Rectal smooth muscle tissue (tissue), 1 donor: ENCODE measurements at regions not wholly inside any gene's neighbourhood (a gene's known extent, or its start where the extent isn't known, plus 50 kb on each side); places are given as distances from the start of the nearest gene placed in this dataset.
A peak's percentile ranks its signal among the peaks of the same experiment; 100 is the strongest.
"Not testable (repeated sequence)": the region's sequence is repeated elsewhere in the genome, so short reads cannot be mapped to it uniquely, and the experiment has no call there.

Experiments used
- H3K27ac ChIP-seq: one replicate; pipeline ENCODE4 v1.7.0; 2013; ENCODE audit warnings: low read depth, low read length, inconsistent platforms
- H3K27me3 ChIP-seq: one replicate; pipeline ENCODE4 v1.7.0; 2013; ENCODE audit warnings: low read length; ENCODE audit not compliant: control insufficient read depth, insufficient read depth
- H3K36me3 ChIP-seq: one replicate; pipeline ENCODE4 v1.7.0; 2013; ENCODE audit warnings: low read length; ENCODE audit not compliant: control insufficient read depth, insufficient read depth
- H3K4me1 ChIP-seq: one replicate; pipeline ENCODE4 v1.7.0; 2013; ENCODE audit warnings: low read length; ENCODE audit not compliant: control insufficient read depth, insufficient read depth
- H3K4me3 ChIP-seq: one replicate; pipeline ENCODE4 v1.7.0; 2013; ENCODE audit warnings: low read length
- H3K9ac ChIP-seq: one replicate; pipeline ENCODE4 v1.7.0; 2013; ENCODE audit warnings: low read length

DNA sequence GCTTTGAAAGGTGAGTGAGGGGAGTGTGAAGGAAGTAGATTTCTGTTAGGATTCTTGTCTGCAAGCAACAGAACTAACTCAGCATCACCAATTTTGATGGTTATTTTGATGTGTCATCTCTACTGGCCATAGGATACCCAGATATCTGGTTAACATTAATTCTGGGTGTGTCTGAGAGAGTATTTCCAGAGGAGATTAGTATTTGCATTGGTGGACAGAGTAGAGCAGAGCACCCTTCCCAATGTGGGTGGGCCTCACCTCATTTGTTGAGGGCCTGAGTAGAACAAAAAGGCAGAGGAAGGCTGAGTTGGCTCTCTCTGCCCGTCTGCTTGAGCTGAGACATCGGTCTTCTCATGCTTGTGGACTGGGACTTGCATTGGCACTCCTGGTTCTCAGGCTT, 121.8 kb upstream of the POU3F1 start:
- no peaks in the 10 kb centered on the region for H3K36me3 ChIP-seq
- no peak overlapping the region for H3K4me3 ChIP-seq
- no peak overlapping the region for H3K9ac ChIP-seq
- H3K27ac ChIP-seq: no peak overlapping the region
- H3K27me3 ChIP-seq: no peaks in the 10 kb centered on the region
- H3K4me1 ChIP-seq: no peaks in the 10 kb centered on the region

DNA sequence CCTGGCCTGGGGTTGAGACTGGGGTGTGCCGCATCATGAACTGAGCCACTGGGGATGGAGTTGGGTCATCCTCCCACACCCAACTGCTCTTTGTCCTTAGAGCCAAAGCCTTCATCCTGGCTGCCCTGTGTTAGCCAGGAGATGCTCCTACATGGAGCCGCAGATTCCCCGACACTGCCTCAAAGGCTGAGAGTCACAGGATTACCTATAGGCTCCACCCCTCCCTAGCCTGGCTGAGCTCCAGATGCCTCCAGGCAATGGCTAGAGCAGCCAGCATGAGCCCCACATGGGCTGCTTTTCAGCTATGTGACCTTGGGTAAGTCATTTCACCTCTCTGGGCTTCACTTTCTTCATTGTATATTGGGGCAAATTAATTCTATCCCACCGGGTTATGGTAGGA, 119.9 kb upstream of the POU3F1 start:
- Histone ChIP-seq H3K36me3 (no peaks in the 10 kb centered on the region), H3K27ac (no peak overlapping the region), H3K4me1 (no peaks in the 10 kb centered on the region), H3K27me3 (no peaks in the 10 kb centered on the region), H3K4me3 (no peak overlapping the region), H3K9ac (no peak overlapping the region)

GRCh38 chr1:38153778-38154470, 107.3 kb upstream of the POU3F1 start:
- no peaks in the 10 kb centered on the region for H3K4me1 ChIP-seq
- no peak overlapping the region for H3K9ac ChIP-seq
- H3K27me3 ChIP-seq: no peaks in the 10 kb centered on the region
- H3K27ac ChIP-seq: no peak overlapping the region
- H3K36me3 ChIP-seq: no peaks in the 10 kb centered on the region
- no peak overlapping the region for H3K4me3 ChIP-seq

GRCh38 chr1:38153066-38153777, 106.6 kb upstream of the POU3F1 start:
- H3K4me3 ChIP-seq: no peak overlapping the region
- no peaks in the 10 kb centered on the region for H3K4me1 ChIP-seq
- no peaks in the 10 kb centered on the region for H3K36me3 ChIP-seq
- H3K27ac ChIP-seq: no peak overlapping the region
- no peak overlapping the region for H3K9ac ChIP-seq
- no peaks in the 10 kb centered on the region for H3K27me3 ChIP-seq

GRCh38 chr1:38152351-38153065, 105.9 kb upstream of the POU3F1 start:
- Histone ChIP-seq H3K9ac (no peak overlapping the region), H3K36me3 (no peaks in the 10 kb centered on the region), H3K4me1 (no peaks in the 10 kb centered on the region), H3K4me3 (no peak overlapping the region), H3K27ac (no peak overlapping the region), H3K27me3 (no peaks in the 10 kb centered on the region)

DNA sequence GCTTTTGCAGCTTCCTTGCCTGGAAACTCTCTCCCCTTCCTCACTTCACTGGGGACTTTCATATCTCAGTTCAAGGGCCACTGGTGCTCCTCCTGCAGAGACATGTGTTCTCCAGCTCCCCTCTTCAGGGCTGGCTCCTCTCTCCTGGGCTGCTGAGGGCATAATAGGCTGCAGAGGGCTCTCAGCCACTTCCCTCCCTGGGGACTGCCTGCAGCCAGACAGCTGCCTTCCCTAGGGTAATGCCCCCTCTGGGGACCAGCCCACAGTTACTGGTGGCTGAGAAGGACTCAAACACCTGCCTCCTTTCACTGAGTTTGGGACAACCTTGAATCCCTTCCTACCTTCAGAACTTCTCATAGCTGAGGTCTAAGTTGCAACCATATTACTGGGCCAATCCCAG, 104.8 kb upstream of the POU3F1 start:
- H3K4me3 ChIP-seq: no peak overlapping the region
- H3K27ac ChIP-seq: no peak overlapping the region
- no peaks in the 10 kb centered on the region for H3K27me3 ChIP-seq
- H3K36me3 ChIP-seq: no peaks in the 10 kb centered on the region
- no peaks in the 10 kb centered on the region for H3K4me1 ChIP-seq
- H3K9ac ChIP-seq: no peak overlapping the region

DNA sequence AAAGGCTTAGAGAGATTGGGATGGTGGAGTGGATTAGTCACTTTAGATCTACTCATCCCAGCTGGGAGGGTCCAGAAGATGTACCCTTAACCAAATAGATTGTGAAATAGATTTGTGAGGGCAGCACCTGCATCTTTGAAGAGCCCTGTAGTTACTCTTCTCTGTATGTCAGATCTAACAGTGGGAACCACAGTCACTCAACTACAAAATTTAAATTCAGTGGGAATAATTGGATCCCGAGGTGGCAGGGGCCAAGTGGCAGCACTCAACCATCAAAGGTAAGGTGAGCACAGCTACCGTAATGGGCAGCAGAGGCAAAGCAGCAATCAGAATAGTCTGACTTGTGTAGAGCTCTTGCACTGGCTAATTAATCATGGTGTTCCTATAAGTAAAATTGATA, 99.5 kb upstream of the POU3F1 start:
- H3K27ac ChIP-seq, H3K36me3 ChIP-seq, H3K9ac ChIP-seq, H3K4me3 ChIP-seq, H3K27me3 ChIP-seq, H3K4me1 ChIP-seq: not testable (repeated sequence)

DNA sequence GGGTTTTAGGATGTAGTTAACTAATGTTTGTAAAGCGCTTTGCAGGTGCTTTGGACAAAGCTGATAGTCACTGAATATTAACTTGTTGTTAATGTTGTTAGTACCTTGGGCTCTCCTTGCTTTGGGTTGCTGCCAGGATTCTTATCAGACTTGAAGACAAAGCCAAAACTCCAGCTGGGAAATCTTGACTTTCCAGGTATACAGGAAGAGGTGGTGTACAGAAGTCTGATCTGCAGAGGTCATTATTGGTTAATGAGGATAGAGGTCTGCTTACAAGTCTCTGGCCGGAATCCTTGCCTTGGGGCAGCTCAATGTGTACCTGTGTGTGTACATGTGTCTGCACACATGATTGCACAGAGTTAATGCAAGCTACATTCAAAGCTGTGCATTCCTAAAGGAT, 96.0 kb upstream of the POU3F1 start:
- no peak overlapping the region for H3K27ac ChIP-seq
- H3K4me1 ChIP-seq: peaks cover 22% of the 10 kb centered on the region
- H3K9ac ChIP-seq: no peak overlapping the region
- no peaks in the 10 kb centered on the region for H3K36me3 ChIP-seq
- no peak overlapping the region for H3K4me3 ChIP-seq
- peaks cover 4% of the 10 kb centered on the region for H3K27me3 ChIP-seq

GRCh38 chr1:38141483-38141882, 94.9 kb upstream of the POU3F1 start:
- Histone ChIP-seq H3K27me3 (peaks cover 4% of the 10 kb centered on the region), H3K36me3 (no peaks in the 10 kb centered on the region), H3K9ac (no peak overlapping the region), H3K27ac (no peak overlapping the region), H3K4me3 (no peak overlapping the region), H3K4me1 (peaks cover 22% of the 10 kb centered on the region)

GRCh38 chr1:38139738-38140487, 93.3 kb upstream of the POU3F1 start:
- no peak overlapping the region for H3K27ac ChIP-seq
- no peaks in the 10 kb centered on the region for H3K36me3 ChIP-seq
- H3K27me3 ChIP-seq: peaks cover 7% of the 10 kb centered on the region
- no peak overlapping the region for H3K4me3 ChIP-seq
- no peak overlapping the region for H3K9ac ChIP-seq
- peaks cover 22% of the 10 kb centered on the region for H3K4me1 ChIP-seq

DNA sequence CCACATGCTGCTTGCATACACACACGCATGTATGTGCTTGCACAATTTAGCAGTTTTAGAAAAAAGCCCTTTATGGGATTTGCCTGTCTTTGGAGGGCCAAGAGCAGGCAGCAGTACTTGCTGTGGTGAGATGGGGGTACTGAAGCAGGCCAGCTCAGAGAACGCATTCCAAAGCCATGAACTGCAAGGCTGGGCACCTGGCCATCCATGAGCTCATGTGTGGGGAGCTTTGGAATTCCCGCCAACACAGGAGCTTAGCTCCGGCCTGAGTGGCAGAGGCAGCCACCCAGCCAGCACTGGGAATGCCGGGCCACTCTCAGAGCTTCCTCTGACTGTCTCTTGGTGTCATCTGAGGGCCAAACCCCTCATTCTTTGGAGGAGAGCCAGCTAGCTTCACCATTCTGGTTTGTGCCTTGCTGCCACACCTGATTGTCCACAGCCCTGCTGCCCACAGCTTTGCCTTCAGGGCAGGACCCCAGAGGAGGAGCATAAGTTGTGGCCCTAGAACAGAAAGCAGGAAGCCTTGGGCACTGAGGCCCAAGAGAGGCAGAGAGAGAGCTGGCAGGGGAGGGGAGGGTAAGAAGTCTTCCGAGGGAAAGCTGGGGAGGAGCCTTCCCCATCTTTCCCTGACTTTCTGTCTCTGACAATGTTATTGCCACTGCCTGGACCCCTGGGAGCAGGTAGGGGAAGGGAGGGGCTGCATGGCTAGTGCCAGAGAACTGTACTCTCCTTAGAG, 92.1 kb upstream of the POU3F1 start:
- Histone ChIP-seq H3K4me1 (peaks cover 22% of the 10 kb centered on the region), H3K4me3 (no peak overlapping the region), H3K36me3 (no peaks in the 10 kb centered on the region), H3K27ac (peak overlapping the region; percentile 62), H3K9ac (no peak overlapping the region), H3K27me3 (peaks cover 7% of the 10 kb centered on the region)

GRCh38 chr1:38137164-38137563, 90.6 kb upstream of the POU3F1 start:
- Histone ChIP-seq H3K4me1 (peaks cover 22% of the 10 kb centered on the region), H3K27me3 (peaks cover 11% of the 10 kb centered on the region), H3K9ac (no peak overlapping the region), H3K36me3 (no peaks in the 10 kb centered on the region), H3K27ac (no peak overlapping the region), H3K4me3 (no peak overlapping the region)
